PC-3 (cell line): ENCODE measurements at regions not wholly inside any gene's neighbourhood (a gene's known extent, or its start where the extent isn't known, plus 50 kb on each side); places are given as distances from the start of the nearest gene placed in this dataset.

Source experiments
- EZH2 ChIP-seq: fragments of 300-600 bp; sonication (generic); IDR thresholded peaks from one replicate; pipeline ENCODE4 v1.6.1; 2017; ENCODE audit warnings: antibody characterized with exemption, mild to moderate bottlenecking, low read length; ENCODE audit not compliant: unreplicated experiment
- TF ChIP-seq, protein P1 (sequence below): fragments of 300-600 bp; sonication (generic); conservative IDR thresholded peaks from 2 replicates; pipeline ENCODE4 v1.5.1; 2017; ENCODE audit warnings: antibody characterized with exemption, low read depth, mild to moderate bottlenecking, low read length

DNA sequence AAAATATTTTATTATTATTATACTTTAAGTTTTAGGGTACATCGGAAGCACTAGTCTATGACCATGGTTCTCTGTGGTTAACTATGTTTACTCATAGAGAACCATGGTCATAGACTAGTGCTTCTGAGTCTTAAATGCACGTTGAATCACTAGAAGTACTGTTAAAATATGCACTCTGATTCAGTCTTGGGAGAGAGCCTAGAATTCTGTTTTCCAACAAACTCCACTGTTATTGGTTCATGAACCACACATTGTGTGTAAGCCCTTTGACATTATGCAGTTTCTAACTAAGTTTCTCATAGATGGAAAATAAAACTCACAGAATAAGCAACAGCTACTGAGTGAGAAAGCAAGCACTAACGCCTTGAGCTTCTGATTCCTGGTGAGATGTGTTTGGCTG, 1120.6 kb downstream of the SORCS1 start:
- TF ChIP-seq, protein P1, sequence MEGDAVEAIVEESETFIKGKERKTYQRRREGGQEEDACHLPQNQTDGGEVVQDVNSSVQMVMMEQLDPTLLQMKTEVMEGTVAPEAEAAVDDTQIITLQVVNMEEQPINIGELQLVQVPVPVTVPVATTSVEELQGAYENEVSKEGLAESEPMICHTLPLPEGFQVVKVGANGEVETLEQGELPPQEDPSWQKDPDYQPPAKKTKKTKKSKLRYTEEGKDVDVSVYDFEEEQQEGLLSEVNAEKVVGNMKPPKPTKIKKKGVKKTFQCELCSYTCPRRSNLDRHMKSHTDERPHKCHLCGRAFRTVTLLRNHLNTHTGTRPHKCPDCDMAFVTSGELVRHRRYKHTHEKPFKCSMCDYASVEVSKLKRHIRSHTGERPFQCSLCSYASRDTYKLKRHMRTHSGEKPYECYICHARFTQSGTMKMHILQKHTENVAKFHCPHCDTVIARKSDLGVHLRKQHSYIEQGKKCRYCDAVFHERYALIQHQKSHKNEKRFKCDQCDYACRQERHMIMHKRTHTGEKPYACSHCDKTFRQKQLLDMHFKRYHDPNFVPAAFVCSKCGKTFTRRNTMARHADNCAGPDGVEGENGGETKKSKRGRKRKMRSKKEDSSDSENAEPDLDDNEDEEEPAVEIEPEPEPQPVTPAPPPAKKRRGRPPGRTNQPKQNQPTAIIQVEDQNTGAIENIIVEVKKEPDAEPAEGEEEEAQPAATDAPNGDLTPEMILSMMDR: no peak
- TF ChIP-seq EZH2: no peak
